ENCODE measurements at regions not wholly inside any gene's neighbourhood (a gene's known extent, or its start where the extent isn't known, plus 50 kb on each side); places are given as distances from the start of the nearest gene placed in this dataset.
"Not testable (repeated sequence)": the region's sequence is repeated elsewhere in the genome, so short reads cannot be mapped to it uniquely, and the experiment has no call there.

DNA sequence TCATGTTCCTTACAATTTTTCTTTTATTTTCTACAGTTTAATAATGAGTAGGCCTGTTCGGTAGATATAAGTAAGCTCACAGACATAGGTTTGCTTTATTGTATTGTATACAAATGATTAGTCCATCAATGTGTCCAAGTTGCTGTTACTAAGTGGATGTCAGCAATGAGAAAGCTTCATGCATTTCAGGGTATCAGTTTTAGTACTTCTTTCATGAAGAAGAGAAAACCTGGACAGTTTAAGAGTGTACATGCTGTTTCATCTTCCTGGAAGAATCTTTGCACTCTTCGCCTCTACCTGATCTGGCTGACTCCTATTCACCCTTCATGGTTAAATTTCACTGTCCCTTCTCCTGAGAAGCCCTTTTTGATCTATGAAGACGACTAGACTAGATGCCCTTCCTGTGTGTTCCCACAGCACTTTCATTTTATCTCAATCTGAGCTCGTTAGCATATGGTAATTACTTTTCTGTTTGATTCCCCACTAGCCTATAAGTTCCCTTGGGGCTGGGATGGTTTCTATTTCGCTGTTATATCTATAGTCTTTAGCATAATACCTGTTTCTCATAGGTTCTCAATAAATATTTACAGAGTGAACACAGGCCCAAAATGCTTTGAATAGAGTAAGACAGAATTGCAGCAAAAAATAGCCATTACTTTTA is 70.7 kb downstream of the CETN3 start:
- DNase-seq: no peak

DNA sequence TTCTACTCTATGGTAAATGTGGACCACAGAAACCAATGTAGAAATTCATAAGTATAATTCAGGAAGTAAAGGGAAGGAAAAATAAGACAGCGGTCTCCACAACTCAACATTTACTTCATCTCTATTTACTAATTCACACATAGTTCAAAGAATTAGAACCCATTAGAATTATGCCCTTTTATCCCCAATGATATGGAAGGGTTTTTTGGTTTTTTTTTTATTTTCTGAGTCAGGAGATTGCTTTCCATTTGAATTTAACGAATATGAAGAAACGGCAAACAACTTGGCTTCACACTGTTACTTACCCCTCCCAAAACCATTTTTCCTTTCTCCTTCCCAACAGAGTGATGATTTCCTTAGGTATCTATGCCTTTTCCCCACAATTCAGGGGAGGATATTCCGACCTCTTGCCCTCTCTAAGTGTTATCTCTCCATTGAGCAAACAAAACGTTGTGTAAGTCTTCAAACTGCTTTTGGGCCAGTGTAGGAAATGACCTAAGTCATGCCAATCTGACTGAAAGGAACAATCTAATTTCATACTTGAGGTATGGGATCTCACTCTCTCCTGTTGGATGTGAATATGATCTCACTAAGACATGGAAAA is 72.0 kb downstream of the CETN3 start:
- no peak for DNase-seq

DNA sequence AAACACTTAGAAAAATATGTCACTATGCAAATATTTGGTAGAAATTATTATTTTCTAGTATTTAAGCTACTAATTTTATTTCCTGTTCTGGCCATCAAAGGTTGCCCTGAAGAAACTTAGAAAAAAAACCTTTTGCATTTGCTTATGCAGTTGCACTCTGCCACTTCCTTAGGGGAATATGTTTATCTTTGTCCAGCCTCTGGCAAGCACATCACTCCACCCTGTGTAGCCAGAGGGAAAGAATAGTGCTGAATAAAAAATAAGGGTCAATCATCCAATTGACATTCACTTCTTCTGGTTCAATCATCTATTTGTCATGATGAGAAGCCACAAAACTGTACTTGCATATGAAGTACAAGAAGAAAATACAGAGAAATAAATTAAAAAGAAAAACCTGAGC is 72.8 kb downstream of the CETN3 start:
- no peak for DNase-seq

DNA sequence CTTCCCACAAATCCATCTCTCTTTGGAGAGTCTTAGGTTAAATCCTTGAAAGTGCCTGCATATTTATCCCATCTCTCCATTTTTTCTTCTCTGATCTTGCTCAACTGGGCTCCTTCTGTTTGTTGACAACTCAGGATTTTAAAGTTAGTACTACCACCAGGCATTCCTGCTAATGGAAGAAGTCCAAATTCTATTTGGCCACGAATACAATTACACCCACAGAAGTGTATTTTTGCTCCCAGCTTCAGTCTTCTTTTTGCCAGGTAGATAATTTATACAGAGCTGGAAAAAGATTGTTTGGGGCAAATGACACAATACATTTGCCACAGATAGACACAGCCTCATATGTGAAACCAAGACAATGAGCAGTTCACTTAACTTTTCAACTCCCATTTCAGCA is 74.8 kb downstream of the CETN3 start:
- DNase-seq: no peak

DNA sequence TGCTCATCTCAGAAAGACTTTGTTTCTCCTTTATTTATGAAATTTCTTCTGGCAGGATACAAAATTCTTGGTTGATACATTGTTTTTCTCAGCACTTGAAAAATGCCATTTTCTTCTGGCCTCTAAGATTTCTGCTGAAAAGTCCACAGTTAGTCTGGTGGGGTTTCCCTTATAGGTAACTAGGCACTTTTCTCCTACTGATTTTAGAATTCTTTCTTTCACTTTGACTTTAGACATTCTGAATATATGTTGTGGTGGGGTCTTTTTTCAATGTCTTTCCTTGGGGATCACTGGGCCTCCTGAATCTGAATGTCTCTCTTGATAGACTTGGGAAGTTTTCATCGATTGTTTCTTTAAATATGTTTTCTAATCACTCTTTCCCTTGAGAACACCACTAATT is 79.6 kb downstream of the CETN3 start:
- DNase-seq: no peak

DNA sequence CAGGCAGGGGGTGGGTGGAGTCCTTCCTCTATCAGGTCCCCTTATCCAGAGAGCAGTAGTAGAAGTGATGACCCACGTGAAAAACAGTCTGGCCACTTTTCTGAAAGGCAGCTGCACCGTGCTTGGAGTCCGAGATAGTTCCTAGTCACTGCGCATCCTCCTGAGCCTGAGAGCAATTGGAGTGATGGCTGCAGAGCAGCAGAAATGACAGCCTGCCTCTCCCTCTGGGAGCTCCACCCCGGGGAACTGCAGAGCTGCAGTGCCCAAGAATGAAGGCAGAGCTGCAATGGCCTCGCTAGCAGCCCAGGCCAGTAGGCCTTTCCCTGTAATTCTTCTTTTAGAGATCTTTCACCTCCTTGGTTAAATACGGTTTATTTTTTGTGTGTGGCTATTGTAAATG is 82.6 kb downstream of the CETN3 start:
- DNase-seq: no peak

DNA sequence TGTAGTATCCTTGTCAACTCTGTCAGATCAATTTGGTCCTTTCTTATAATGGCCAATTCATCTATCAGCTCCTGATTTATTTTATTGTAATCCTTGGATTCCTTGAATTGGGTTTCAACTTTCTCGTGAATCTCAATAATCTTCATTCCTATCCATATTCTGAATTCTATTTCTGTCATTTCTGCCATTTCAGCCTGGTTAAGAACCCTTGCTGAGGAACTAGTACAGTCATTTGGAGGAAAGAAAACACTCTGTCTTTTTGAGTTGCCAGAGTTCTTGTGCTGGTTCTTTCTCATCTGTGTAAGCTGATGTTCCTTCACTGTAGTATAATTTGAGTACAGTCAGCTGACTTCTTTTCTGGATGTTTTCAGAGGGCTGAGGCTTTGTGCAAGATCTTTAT is 84.5 kb downstream of the CETN3 start:
- DNase-seq: no peak

DNA sequence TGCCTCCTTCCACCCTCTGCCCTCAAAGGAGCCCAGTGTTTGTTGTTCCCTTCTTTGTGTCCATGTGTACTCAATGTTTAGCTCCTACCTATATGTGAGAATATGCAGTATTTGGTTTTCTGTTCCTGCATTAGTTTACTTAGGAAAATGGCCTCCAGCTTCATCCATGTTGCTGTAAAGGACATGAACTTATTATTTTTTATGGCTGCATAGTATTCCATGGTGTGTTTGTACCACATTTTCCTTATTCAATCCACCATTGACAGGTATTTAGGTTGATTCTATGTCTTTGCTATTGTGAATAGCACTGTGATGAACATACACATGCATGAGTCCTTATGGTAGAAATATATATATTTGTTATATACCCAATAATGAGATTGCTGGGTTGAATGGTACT is 89.2 kb downstream of the CETN3 start:
- DNase-seq: not testable (repeated sequence)

DNA sequence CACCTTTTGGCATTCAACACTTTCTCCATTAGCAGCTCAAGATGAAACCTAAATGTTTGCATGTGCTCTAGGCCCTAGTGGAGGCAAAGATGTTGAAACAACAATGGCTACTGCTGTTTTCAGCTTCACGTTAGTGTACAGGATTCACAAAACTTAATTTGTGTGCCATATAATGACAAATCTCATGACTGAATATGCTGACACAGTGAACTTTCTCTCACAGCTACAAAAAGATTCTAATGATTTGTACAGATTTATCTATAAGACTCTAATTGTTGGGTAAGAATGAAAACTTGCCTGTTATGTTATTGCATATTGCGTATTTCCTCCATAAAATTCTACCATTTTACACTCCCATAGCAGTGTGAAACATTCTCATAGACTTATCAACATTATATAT is 97.5 kb downstream of the CETN3 start:
- no peak for DNase-seq

DNA sequence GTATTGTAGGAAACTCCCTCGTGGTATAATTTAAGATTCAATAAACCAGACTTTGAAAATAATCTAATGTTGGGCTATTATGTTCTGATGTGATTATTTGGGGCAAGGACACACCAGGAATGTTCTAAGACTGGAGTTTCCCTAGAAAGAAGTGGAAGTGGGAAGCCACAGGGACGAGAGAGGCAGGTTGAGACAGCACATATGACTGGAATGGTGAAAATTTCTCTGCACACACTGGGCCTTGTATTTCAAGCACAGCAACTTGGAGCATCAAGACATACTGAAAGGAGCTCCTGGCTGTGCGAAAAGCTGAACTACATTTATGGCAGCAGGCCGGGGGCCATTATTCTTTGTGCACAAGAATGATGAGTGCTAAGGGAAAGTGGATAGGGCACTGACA is 98.2 kb downstream of the CETN3 start:
- DNase-seq: no peak

DNA sequence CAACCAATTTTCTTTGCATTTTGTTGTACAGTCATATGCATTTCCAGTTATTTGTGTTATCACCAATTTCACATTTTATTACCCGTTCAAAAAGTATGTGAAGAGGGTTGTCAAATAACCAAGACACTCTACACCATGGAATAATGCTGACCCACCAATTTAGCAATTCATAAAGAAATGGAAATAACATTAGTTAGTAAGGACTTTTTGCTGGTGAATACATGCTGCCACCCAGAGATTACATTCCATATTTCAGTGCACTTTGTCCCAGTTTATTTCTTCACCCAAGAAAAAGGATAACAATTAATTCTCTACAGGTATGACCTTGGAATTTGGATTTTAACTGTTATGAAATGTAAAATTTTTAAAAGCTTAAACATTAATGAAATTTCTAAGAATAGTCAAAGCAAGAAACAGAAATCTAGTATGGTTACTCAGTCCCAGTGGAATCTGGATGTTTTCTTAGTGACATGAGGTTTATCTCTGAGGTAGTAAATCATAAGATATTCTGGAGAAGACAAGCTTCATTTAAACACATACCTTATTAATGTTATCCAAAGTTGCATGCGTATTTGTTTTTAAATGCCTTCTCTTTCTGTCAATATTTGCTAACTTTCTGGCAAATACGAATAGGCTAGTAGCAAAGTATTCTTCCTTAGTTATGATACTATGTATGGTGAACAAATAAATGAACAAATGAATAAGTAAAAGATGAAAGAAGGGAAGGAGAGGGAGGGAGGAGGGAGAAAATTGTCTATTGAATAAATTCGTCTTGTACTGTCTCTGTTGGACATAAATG is 100.6 kb downstream of the CETN3 start:
- DNase-seq: no peak

DNA sequence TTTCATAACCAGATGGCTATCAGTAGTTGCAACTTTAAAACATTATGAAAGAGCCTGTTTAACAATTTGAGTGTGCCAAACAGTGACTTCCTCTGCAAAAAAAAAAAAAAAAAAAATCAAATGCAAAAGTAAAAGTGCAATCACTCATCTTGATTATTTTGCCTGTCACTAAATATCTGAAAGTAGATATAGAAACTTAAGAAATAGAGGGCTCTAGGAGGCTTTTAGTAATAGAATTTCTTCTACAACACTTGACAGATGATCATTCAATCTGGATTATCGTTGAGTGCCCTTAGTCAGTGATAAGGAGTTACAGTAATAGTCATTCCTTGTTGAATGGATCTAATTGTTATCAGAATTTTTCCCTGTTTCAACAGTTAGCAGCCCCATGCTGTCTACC is 101.8 kb downstream of the CETN3 start:
- DNase-seq: no peak

DNA sequence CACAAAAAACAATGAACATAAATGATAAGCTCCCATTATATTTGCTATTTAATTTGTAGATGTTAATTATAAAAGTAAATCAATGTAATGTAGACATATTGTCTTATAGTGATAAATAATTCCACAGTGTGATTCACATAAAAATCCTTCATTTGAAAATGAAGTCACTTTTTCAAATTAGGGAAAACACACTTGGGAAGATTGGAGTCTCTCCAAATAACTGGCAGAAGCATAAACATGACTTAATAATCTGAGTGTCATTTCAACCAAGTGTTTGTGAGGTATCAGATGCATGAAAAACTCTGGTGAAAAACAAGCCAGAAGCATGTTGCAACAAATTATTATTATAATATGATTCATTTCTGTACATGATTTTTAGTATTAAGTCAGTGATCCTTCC is 102.2 kb downstream of the CETN3 start:
- DNase-seq: no peak

DNA sequence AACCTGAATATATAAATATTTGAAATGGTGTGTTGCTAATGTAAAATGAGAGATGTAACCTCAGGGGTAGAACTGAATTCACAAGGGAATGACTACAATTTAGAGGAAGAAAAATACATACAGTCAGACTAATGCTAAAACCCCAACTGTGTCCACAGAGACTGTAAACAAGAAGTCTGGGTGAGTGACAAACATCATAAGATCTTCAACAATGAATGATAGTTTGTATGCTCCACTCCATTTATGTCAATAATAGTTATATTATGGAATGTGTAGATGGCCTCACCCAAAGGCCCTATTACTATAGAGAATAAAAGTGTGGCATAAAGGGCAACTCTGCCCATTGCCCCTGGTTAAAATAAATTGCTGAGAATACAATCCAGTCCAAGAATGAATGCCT is 102.9 kb downstream of the CETN3 start:
- no peak for DNase-seq

DNA sequence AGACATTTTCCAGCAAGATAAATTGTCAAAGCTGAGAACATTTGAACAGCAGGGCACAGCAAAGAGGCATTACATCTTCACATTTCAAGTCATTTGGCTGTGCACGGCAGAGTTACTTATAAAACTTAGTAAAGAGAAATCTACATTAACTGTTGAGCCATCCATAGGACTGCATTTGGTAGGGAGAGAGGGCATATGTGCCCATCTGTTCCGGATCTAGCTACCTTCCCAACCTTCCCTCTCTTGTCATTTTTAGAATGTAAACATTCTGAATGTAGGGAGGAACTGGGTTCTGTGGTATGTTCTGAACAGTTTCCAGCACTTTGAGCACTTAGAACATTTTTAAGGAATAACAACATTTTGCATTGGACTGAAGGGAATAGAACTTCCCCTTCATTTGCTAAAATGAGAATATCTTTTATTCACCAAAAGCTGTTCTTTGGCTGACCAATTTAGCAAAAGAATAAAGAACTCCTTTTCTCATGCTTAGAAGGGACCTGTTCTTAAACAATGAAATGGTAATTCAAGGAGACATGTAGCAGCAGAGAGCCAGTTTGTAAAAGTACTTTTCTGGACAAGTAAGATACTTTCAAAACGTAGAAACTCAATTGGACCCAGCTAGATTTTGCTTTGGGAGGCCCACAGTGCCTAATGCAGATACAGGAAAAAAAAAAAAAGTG is 104.4 kb downstream of the CETN3 start:
- DNase-seq: no peak

DNA sequence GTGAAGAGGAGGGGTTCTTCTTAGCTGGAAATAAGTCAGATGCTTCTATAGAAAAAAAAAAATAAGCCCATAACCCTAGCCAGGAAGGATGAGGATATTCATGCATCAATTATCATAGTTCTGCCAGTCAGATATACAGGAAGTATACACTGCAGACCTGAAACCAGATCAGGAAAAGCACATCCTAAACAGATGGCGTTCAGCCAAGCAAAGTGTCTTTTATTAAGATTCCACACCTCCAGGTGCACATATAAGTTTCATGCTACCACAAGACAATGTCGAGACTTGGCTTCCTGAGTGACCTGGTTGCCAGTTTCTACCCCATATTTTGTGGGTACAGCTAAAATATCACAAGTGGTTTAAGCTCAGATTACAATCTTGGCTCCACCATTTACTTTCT is 108.3 kb downstream of the CETN3 start:
- no peak for DNase-seq

DNA sequence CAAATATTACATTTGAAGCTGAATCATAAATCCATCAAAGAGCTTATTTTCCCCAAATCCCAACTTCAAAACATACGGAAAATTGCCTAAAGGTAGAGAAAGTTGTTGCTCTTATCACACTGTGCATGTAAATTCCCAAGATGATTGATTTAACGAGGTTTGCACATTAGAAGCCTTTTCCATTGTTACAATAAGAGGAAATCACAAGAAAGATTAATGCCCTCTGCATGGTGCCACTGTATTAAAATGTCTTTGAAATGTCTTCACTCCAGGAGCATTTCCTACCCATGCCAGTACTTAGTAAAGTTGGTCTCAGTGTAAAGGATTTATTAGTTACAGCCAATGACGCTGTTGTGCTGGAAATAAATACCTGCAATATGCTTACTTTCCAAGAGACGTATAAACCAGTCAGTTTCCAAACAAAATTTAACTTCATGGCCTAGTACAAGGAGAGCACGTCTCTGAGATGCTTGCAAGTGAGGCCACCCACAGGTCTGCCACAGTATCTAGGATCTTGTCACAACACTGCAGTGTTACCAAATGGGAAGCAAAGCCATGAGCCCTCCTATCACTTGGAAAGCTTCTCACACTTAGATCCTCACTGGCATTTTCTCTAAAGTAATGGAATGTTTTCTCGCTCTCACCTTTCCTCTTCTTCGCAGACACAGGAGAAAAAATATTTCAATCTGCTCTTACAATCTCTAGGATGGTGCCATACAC is 112.4 kb downstream of the CETN3 start:
- no peak for DNase-seq

DNA sequence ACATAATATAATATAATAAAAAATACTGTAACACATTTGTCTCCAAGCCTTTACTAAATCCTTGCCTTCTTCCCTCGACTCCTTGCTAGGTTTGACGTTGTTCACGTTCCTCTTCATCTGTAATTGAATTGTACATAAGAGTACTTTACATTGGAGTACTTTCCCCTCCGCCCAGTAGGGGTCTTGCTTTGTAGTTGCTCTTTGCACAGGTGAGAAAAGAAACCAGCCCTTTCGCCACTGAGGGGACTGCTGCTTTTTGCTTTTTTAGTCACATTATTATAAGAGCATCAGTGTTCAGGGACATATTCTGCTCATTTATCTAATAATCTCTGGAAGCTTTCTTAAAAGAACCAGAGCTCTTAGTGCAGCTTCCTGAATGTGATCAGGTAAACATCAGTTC is 115.0 kb downstream of the CETN3 start:
- DNase-seq: no peak

DNA sequence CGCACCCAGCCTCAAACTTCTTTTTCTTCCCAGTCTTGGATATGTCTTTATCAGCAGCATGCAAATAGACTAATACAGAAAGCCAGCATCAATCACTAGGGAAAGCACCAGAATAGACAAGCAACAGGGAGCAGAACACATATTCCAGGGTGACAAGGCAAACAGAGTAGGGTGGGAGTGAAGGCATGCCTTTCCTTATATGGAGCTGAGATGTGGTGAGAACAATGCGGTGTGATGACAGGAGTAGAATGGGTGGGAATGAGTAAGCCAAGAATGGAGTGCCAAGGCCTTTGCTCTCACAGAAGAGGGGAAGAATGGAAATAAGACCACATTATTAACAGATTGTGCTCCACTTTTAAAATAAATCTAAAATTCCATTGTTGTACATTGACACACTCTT is 115.6 kb downstream of the CETN3 start:
- no peak for DNase-seq

DNA sequence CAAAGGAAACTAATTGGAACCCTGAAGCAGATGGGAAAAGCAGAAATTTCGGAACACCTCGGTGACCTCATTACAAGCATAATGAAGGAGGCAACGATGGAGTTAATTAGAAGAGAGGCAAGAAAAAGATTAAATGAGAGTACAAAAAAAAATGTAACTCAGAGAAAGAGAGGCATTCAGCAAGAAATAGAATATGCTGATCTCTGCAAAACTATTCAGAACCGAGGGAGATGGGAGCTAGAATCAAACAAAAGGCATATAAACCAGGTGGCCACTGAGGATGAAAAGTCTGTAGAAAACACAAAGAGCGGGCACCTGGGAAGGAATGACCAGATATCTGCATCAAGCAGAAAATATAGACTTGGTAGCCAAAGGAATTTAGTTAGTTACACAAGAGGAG is 118.9 kb downstream of the CETN3 start:
- DNase-seq: no peak

DNA sequence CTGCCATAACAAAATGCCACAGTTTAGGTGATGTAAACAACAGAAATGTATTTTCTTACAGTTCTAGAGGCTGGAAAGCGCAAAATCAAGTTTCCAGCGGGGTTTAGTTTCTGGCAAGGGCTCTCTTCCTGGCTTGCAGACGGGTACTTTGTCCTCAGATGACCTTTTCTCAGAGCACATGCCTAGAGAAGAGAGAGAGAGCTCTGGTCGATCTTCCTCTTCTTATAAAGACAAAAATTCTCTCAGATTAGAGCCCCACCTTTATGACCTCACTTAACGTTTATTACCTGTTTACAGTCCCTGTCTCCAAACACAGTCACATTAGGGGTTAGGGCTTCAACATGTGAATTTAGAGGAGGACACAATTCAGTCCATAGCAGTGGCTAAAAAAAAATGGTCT is 119.7 kb downstream of the CETN3 start:
- no peak for DNase-seq

DNA sequence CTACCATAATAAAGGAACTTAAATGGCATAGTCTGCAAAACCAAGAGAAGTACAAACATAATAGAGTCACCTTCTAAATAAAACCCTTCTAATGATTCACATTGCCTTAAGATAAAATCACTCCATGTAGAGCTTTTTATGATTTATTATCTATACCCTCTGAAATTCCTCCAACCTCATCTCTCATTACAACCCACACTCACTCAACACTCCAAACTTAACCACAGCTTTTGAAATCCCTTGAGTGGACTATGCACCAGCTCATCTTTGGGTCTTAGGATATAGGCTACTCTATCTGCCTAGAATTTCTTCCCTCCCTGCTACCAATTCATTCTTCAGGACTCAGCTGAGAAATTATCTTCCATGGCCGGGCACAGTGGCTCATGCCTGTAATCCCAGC is 122.5 kb downstream of the CETN3 start:
- DNase-seq: no peak

DNA sequence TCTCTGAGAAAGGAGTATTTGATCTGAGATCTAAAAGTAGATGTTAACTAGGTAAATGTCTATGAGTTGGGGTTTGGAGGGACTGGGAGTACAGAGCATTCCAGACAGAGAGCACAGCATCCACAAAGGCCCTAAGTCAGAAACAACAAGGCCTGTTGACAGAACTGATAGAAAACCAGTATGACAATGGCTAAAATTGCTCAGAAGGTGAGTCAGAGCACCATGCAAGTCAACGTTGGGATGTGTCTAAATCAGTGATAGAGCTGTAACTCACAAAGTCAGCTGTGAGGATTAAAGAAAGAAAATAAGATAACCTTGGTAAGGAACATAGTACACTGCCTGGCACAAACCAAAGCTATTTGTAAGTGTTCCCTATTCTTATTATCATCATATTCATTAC is 124.0 kb downstream of the CETN3 start:
- DNase-seq: no peak

Data from effector CD4-positive, alpha-beta T cell (primary cell).